K562 (cell line): ENCODE measurements at regions not wholly inside any gene's neighbourhood (a gene's known extent, or its start where the extent isn't known, plus 50 kb on each side); places are given as distances from the start of the nearest gene placed in this dataset.

Experiments
- ATAC-seq: fragments of 200-7000 bp; cut with Tn5 transposase; 3 replicates; pipeline ENCODE4 v1.9.1; 2020; ENCODE audit warnings: moderate library complexity
- BruUV-seq: library from RNA; stranded (reverse); fragments of 400-500 nt; replicated peaks from 2 replicates; lab custom pipeline; 2021; lab: Mats Ljungman, UMichigan
- CTCF ChIA-PET: fragments of 300-600 bp; formaldehyde crosslinking; extraction: SDS; loops from one replicate; lab custom pipeline; 2021; ENCODE audit warnings: low intra/inter-chr PET ratio; lab: Yijun Ruan, JAX
- POLR2A ChIA-PET: fragments of 300-600, 350-650 bp; sonication (Branson Sonifier 250); formaldehyde crosslinking; extraction: SDS; loops from one replicate; lab custom pipeline; 2021; ENCODE audit warnings: antibody characterized with exemption, inconsistent platforms; lab: Yijun Ruan, JAX
- DNase-seq, 4 experiments: peaks; one replicate each; pipeline versions ENCODE4 v3.0.0 to v3.0.0-alpha.2; 2011 to 2018; ENCODE audit warnings: low spot score in 3 of 4, mixed read lengths in 3 of 4; ENCODE audit errors: extremely low read depth in 1 of 4
- FAIRE-seq: peaks from 2 replicates; lab custom pipeline; 2011; peaks lifted over from hg19 to GRCh38; lab: Jason Lieb, UNC
- H2AFZ ChIP-seq: 2 replicates; pipeline ENCODE4 v1.6.0; 2011; ENCODE audit warnings: low read depth, low read length, control low read depth, inconsistent platforms
- H3K27ac ChIP-seq: fragments of 200-600 bp; 3 replicates; pipeline ENCODE4 v1.8.0; 2011; ENCODE audit warnings: low read depth, mild to moderate bottlenecking, control low read depth, inconsistent platforms, low read length, moderate library complexity, mixed read lengths; ENCODE audit errors: extremely low read depth
- H3K27me3 ChIP-seq, 2 experiments: fragments of 300-600 bp in 1 of 2; 2 replicates in 1 of 2; 3 replicates in 1 of 2; pipeline versions ENCODE4 v1.6.0 to v1.8.0; 2011; ENCODE audit warnings: inconsistent platforms in 2 of 2, low read length in 2 of 2, mild to moderate bottlenecking in 1 of 2, mixed read lengths in 1 of 2, moderate library complexity in 1 of 2; ENCODE audit not compliant: control insufficient read depth in 2 of 2, insufficient read depth in 2 of 2
- H3K36me3 ChIP-seq: fragments of 300-600 bp; 3 replicates; pipeline ENCODE4 v1.8.0; 2011; ENCODE audit warnings: mild to moderate bottlenecking, low read length, inconsistent platforms; ENCODE audit not compliant: control insufficient read depth, insufficient read depth
- H3K4me1 ChIP-seq, 2 experiments: fragments of 200-600 bp in 1 of 2; replicated peaks in 1 of 2; 2 replicates in 1 of 2; 3 replicates in 1 of 2; pipeline versions ENCODE4 v1.5.1 to v1.8.0; 2011; ENCODE audit warnings: inconsistent platforms in 2 of 2, low read length in 2 of 2, mild to moderate bottlenecking in 1 of 2, mixed read lengths in 1 of 2, moderate library complexity in 1 of 2; ENCODE audit not compliant: control insufficient read depth in 2 of 2, insufficient read depth in 2 of 2
- H3K4me2 ChIP-seq: 2 replicates; pipeline ENCODE4 v1.6.1; 2011; ENCODE audit warnings: low read length, control low read depth, inconsistent platforms, mixed read lengths; ENCODE audit not compliant: insufficient read depth
- H3K4me3 ChIP-seq: fragments of 200-600 bp; sonication (generic), shearing (Covaris generic); 2 replicates; pipeline ENCODE4 v1.5.1; 2016; ENCODE audit warnings: control low read depth, inconsistent platforms
- H3K79me2 ChIP-seq: fragments of 200-600 bp; 3 replicates; pipeline ENCODE4 v1.8.0; 2011; ENCODE audit warnings: low read length, inconsistent platforms; ENCODE audit not compliant: control insufficient read depth, insufficient read depth
- H3K9ac ChIP-seq, 2 experiments: 2 replicates each; pipeline versions ENCODE4 v1.6.0 to v1.6.1; 2011; ENCODE audit warnings: low read depth in 2 of 2, low read length in 2 of 2, control low read depth in 1 of 2, inconsistent platforms in 1 of 2, mild to moderate bottlenecking in 1 of 2, mixed read lengths in 1 of 2; ENCODE audit not compliant: insufficient read depth in 1 of 2
- H3K9me1 ChIP-seq: one replicate; pipeline ENCODE4 v1.6.0; 2011; ENCODE audit warnings: inconsistent platforms, mild to moderate bottlenecking, low read length, moderate library complexity; ENCODE audit not compliant: control insufficient read depth, insufficient read depth
- H3K9me3 ChIP-seq: replicated peaks from 2 replicates; pipeline ENCODE4 v1.5.1; 2011; ENCODE audit warnings: low read depth, low read length, inconsistent platforms; ENCODE audit not compliant: control insufficient read depth, insufficient read depth
- H4K20me1 ChIP-seq: replicated peaks from 2 replicates; pipeline ENCODE4 v1.6.1; 2011; ENCODE audit warnings: low read length, inconsistent platforms, mixed read lengths; ENCODE audit not compliant: control insufficient read depth, insufficient read depth
- FOSL1 ChIP-seq: fragments of 200-800 bp; sonication (Bioruptor generic); conservative IDR thresholded peaks from 2 replicates; pipeline ENCODE4 v1.6.1; 2016; ENCODE audit warnings: missing genetic modification characterization, missing compliant biosample characterization
- HNRNPUL1 ChIP-seq: fragments of 200-400 bp; formaldehyde crosslinking; IDR thresholded peaks from 2 replicates; pipeline ENCODE4 v1.6.1; 2017; ENCODE audit warnings: low read length
- ZNF280A ChIP-seq: fragments of 450-650 bp; IDR thresholded peaks from 2 replicates; pipeline ENCODE4 v1.6.1; 2018; ENCODE audit warnings: mild to moderate bottlenecking, low read depth; ENCODE audit not compliant: partially characterized antibody
- ZNF592 ChIP-seq: fragments of 450-650 bp; IDR thresholded peaks from 2 replicates; pipeline ENCODE4 v1.6.1; 2017; ENCODE audit warnings: antibody characterized with exemption, mild to moderate bottlenecking
- in situ Hi-C: fragments of 300-500 bp; cut with MboI; formaldehyde crosslinking; loops from 4 replicates; pipeline ENCODE4 v1.15.0; 2018; ENCODE audit warnings: inconsistent platforms, mixed read lengths
- intact Hi-C: fragments of 100-400 bp; cut with micrococcal nuclease; formaldehyde crosslinking; loops from 2 replicates; pipeline ENCODE4 v1.14.2; 2022

GRCh38 chr18:10041180-10041579 lies 127.4 kb downstream of the VAPA start:
- Histone ChIP-seq H3K9me1 (no peaks in the 10 kb centered on the region), H3K79me2 (no peaks in the 10 kb centered on the region), H3K4me1 (peaks cover 0 to 4% of the 10 kb centered on the region in 2 experiments; a peak in 1 of 5 replicates), H3K27me3 (peaks cover 8 to 22% of the 10 kb centered on the region in 2 experiments; a peak in 4 of 5 replicates), H3K27ac (no peak overlapping the region), H3K4me3 (no peak overlapping the region), H3K36me3 (no peaks in the 10 kb centered on the region), H3K4me2 (no peak overlapping the region), H4K20me1 (no peaks in the 10 kb centered on the region)
- CTCF ChIA-PET, result no interaction called here
- intact Hi-C loops (no loop called here), in situ Hi-C loops (no loop called here)
- FAIRE-seq (no peak), DNase-seq (no peak), ATAC-seq (no peak)
- no TSS peak for BruUV-seq
- no peak for TF ChIP-seq FOSL1 (tag)
- no peak for TF ChIP-seq HNRNPUL1
- TF ChIP-seq ZNF280A, result no peak
- no peak for TF ChIP-seq ZNF592
- TF ChIP-seq, all 486 proteins: peak for 0
- POLR2A ChIA-PET, result no interaction called here
- Histone ChIP-seq H3K9me3 (no peaks in the 10 kb centered on the region), H2AFZ (no peak overlapping the region), H3K9ac (no peak overlapping the region)
